Natural killer cell (primary cell): ENCODE measurements at regions not wholly inside any gene's neighbourhood (a gene's known extent, or its start where the extent isn't known, plus 50 kb on each side); places are given as distances from the start of the nearest gene placed in this dataset.
"Not testable (repeated sequence)": the region's sequence is repeated elsewhere in the genome, so short reads cannot be mapped to it uniquely, and the experiment has no call there.

Source experiments
- ATAC-seq, 3 donors: fragments of 150-1000 bp in 2 of 3; fragments of 200-7000 bp in 1 of 3; cut with Tn5 transposase; 1 replicate in 1 of 3; 2 replicates in 2 of 3; pipeline ENCODE4 v1.10.0; 2021; ENCODE audit warnings: mild to moderate bottlenecking in 2 of 3, moderate library complexity in 2 of 3
- DNase-seq, 2 donors: peaks; one replicate each; pipeline versions ENCODE4 v3.0.0 to v3.0.0-alpha.2; 2013 to 2021; ENCODE audit warnings: mixed read lengths in 1 of 2
- H3K27ac ChIP-seq: one replicate; pipeline ENCODE4 v1.5.1; 2013; ENCODE audit warnings: mild to moderate bottlenecking, low read length
- H3K27me3 ChIP-seq: one replicate; pipeline ENCODE4 v1.6.1; 2013; ENCODE audit warnings: low read length; ENCODE audit not compliant: control insufficient read depth, insufficient read depth
- H3K36me3 ChIP-seq: one replicate; pipeline ENCODE4 v1.6.1; 2013; ENCODE audit warnings: low read length; ENCODE audit not compliant: control insufficient read depth, insufficient read depth
- H3K4me1 ChIP-seq: one replicate; pipeline ENCODE4 v1.6.1; 2013; ENCODE audit warnings: low read length; ENCODE audit not compliant: control insufficient read depth, insufficient read depth
- H3K4me3 ChIP-seq: one replicate; pipeline ENCODE4 v1.5.1; 2013; ENCODE audit warnings: low read length
- H3K9me3 ChIP-seq: one replicate; pipeline ENCODE4 v1.6.1; 2013; ENCODE audit warnings: low read length; ENCODE audit not compliant: control insufficient read depth, insufficient read depth
- H3K27ac Mint-ChIP-seq, 2 donors: one replicate each; pipeline ENCODE4 v1.8.0; 2022; ENCODE audit warnings: mild to moderate bottlenecking in 2 of 2, mixed read lengths in 2 of 2, moderate library complexity in 1 of 2
- H3K27me3 Mint-ChIP-seq, 2 donors: one replicate each; pipeline ENCODE4 v1.8.0; 2022; ENCODE audit warnings: low read depth in 2 of 2, mixed read lengths in 2 of 2
- H3K36me3 Mint-ChIP-seq: one replicate; pipeline ENCODE4 v1.8.0; 2022; ENCODE audit warnings: mixed read lengths
- H3K4me1 Mint-ChIP-seq, 2 donors: one replicate each; pipeline ENCODE4 v1.8.0; 2022; ENCODE audit warnings: mixed read lengths in 2 of 2
- H3K4me3 Mint-ChIP-seq: one replicate; pipeline ENCODE4 v1.8.0; 2022; ENCODE audit warnings: mild to moderate bottlenecking, moderate library complexity, mixed read lengths
- H3K9me3 Mint-ChIP-seq, 2 donors: one replicate each; pipeline ENCODE4 v1.8.0; 2022; ENCODE audit warnings: mixed read lengths in 2 of 2
- CTCF ChIP-seq: fragments of 200-600 bp; IDR thresholded peaks from one replicate; pipeline ENCODE4 v1.8.0; 2022; ENCODE audit warnings: antibody characterized with exemption
- WGBS: methylation state at CpG from one replicate; pipeline ENCODE4 v1.1.7; 2013; ENCODE audit warnings: missing lambda C conversion rate; ENCODE audit not compliant: insufficient coverage; 5-methylcytosine and 5-hydroxymethylcytosine counted together
- intact Hi-C: fragments of 100-400 bp; cut with micrococcal nuclease; formaldehyde crosslinking; loops from one replicate; pipeline ENCODE4 v1.14.2; 2022

GRCh38 chr5:121478636-121479035 lies 373.0 kb upstream of the FTMT start:
- Histone ChIP-seq H3K27me3 (no peaks in the 10 kb centered on the region), H3K27ac (no peak overlapping the region), H3K4me1 (no peaks in the 10 kb centered on the region), H3K4me3 (no peak overlapping the region), H3K9me3 (peaks cover 2% of the 10 kb centered on the region), H3K36me3 (no peaks in the 10 kb centered on the region)
- Mint-ChIP-seq H3K4me3 (no peak overlapping the region), H3K27me3 (no peaks in the 10 kb centered on the region), H3K36me3 (no peaks in the 10 kb centered on the region), H3K27ac (no peak overlapping the region), H3K9me3 (peaks cover 8 to 12% of the 10 kb centered on the region in 2 donors), H3K4me1 (no peaks in the 10 kb centered on the region)
- 61% methylated on average over 2 of the region's 3 CpGs for WGBS
- intact Hi-C loops, result no loop called here
- DNase-seq (no peak), ATAC-seq (no peak)
- no peak for TF ChIP-seq CTCF

GRCh38 chr5:121479337-121479736 lies 372.3 kb upstream of the FTMT start:
- no peaks in the 10 kb centered on the region for H3K4me1 Mint-ChIP-seq

GRCh38 chr5:121485281-121485680 lies 366.4 kb upstream of the FTMT start:
- 94% methylated on average over 3 of the region's 5 CpGs for WGBS
- H3K9me3 ChIP-seq, result peaks cover 3% of the 10 kb centered on the region
- no peaks in the 10 kb centered on the region for H3K27me3 Mint-ChIP-seq
- H3K4me1 Mint-ChIP-seq, result no peaks in the 10 kb centered on the region
- no peaks in the 10 kb centered on the region for H3K36me3 ChIP-seq
- TF ChIP-seq CTCF, result no peak
- intact Hi-C loops, result no loop called here
- no peaks in the 10 kb centered on the region for H3K27me3 ChIP-seq
- DNase-seq, result no peak
- no peak overlapping the region for H3K27ac Mint-ChIP-seq
- ATAC-seq, result no peak
- no peak overlapping the region for H3K4me3 Mint-ChIP-seq
- H3K4me3 ChIP-seq, result no peak overlapping the region
- H3K4me1 ChIP-seq, result no peaks in the 10 kb centered on the region
- no peak overlapping the region for H3K27ac ChIP-seq
- H3K36me3 Mint-ChIP-seq, result no peaks in the 10 kb centered on the region
- peaks cover 7 to 12% of the 10 kb centered on the region in 2 donors for H3K9me3 Mint-ChIP-seq

More at GRCh38 chr5:121479337-121479736, 372.3 kb upstream of the FTMT start:
- DNase-seq (no peak), ATAC-seq (no peak)
- Mint-ChIP-seq H3K4me3 (no peak overlapping the region), H3K27ac (no peak overlapping the region), H3K9me3 (peaks cover 11 to 12% of the 10 kb centered on the region in 2 donors), H3K27me3 (no peaks in the 10 kb centered on the region), H3K36me3 (no peaks in the 10 kb centered on the region)
- Histone ChIP-seq H3K36me3 (no peaks in the 10 kb centered on the region), H3K9me3 (peaks cover 2% of the 10 kb centered on the region), H3K27me3 (no peaks in the 10 kb centered on the region), H3K4me1 (no peaks in the 10 kb centered on the region), H3K4me3 (no peak overlapping the region), H3K27ac (no peak overlapping the region)
- intact Hi-C loops, result no loop called here
- TF ChIP-seq CTCF, result no peak

GRCh38 chr5:121485999-121486398 lies 365.7 kb upstream of the FTMT start:
- H3K4me3 Mint-ChIP-seq, ATAC-seq, H3K36me3 Mint-ChIP-seq, H3K9me3 ChIP-seq, intact Hi-C loops, H3K4me1 Mint-ChIP-seq, H3K27ac Mint-ChIP-seq, H3K4me3 ChIP-seq, H3K27me3 Mint-ChIP-seq, H3K27ac ChIP-seq, DNase-seq, H3K27me3 ChIP-seq, H3K4me1 ChIP-seq, H3K36me3 ChIP-seq: not testable (repeated sequence)
- 100% methylated on average over 2 of the region's 2 CpGs for WGBS
- peaks cover 7 to 15% of the 10 kb centered on the region in 2 donors for H3K9me3 Mint-ChIP-seq
